HG03460 (cell line): ENCODE measurements at regions not wholly inside any gene's neighbourhood (a gene's known extent, or its start where the extent isn't known, plus 50 kb on each side); places are given as distances from the start of the nearest gene placed in this dataset.

Experiments used
- ATAC-seq: cut with Tn5 transposase; IDR thresholded peaks from one replicate; pipeline ENCODE4 v1.9.1; 2021; ENCODE audit not compliant: unreplicated experiment

GRCh38 chr13:34037636-34038540, 219.9 kb downstream of the RFC3 start:
- no peak for ATAC-seq

- ATAC-seq: no peak
Measured at GRCh38 chr13:34038541-34039068, 220.7 kb downstream of the RFC3 start.

GRCh38 chr13:34039678-34040077, 221.7 kb downstream of the RFC3 start:
- no peak for ATAC-seq

- no peak for ATAC-seq
Measured at GRCh38 chr13:34040863-34041262, 222.9 kb downstream of the RFC3 start.

- ATAC-seq: no peak
Measured at GRCh38 chr13:34044041-34044440, 226.1 kb downstream of the RFC3 start.

- ATAC-seq: no peak
Measured at GRCh38 chr13:34044660-34045080, 226.7 kb downstream of the RFC3 start.

GRCh38 chr13:34046457-34046856, 228.5 kb downstream of the RFC3 start:
- no peak for ATAC-seq

GRCh38 chr13:34048652-34049051, 230.7 kb downstream of the RFC3 start:
- ATAC-seq: no peak

- ATAC-seq: no peak
Measured at GRCh38 chr13:34056733-34057258, 238.8 kb downstream of the RFC3 start.

GRCh38 chr13:34064456-34065205, 246.7 kb downstream of the RFC3 start:
- ATAC-seq: no peak

GRCh38 chr13:34065928-34066327, 248.0 kb downstream of the RFC3 start:
- no peak for ATAC-seq

- ATAC-seq: no peak
Measured at GRCh38 chr13:34066344-34066743, 248.4 kb downstream of the RFC3 start.

GRCh38 chr13:34070006-34070405, 252.1 kb downstream of the RFC3 start:
- no peak for ATAC-seq

GRCh38 chr13:34070544-34071303, 252.8 kb downstream of the RFC3 start:
- ATAC-seq: no peak

GRCh38 chr13:34076319-34076718, 258.4 kb downstream of the RFC3 start:
- no peak for ATAC-seq

GRCh38 chr13:34076943-34077703, 259.2 kb downstream of the RFC3 start:
- no peak for ATAC-seq

GRCh38 chr13:34078334-34078999, 260.5 kb downstream of the RFC3 start:
- no peak for ATAC-seq

- ATAC-seq: no peak
Measured at GRCh38 chr13:34085204-34085603, 267.3 kb downstream of the RFC3 start.

- peak; percentile 62 for ATAC-seq
Measured at GRCh38 chr13:34086281-34086680, 268.3 kb downstream of the RFC3 start.

GRCh38 chr13:34087791-34088190, 269.8 kb downstream of the RFC3 start:
- no peak for ATAC-seq
